Kidney epithelial cell (primary cell): ENCODE measurements at regions not wholly inside any gene's neighbourhood (a gene's known extent, or its start where the extent isn't known, plus 50 kb on each side); places are given as distances from the start of the nearest gene placed in this dataset.

Source experiments
- DNase-seq: peaks from one replicate; pipeline ENCODE4 v3.0.0-alpha.2; 2010; ENCODE audit warnings: low read depth
- H3K27me3 ChIP-seq: 2 replicates; pipeline ENCODE4 v1.6.0; 2011; ENCODE audit warnings: low read length; ENCODE audit not compliant: control insufficient read depth, insufficient read depth
- H3K36me3 ChIP-seq: 2 replicates; pipeline ENCODE4 v1.5.1; 2011; ENCODE audit warnings: low read length; ENCODE audit not compliant: control insufficient read depth, insufficient read depth
- H3K4me3 ChIP-seq: 2 replicates; pipeline ENCODE4 v1.5.1; 2011; ENCODE audit warnings: low read depth, mild to moderate bottlenecking, control low read depth, low read length
- CTCF ChIP-seq: IDR thresholded peaks from 2 replicates; pipeline ENCODE4 v1.5.1; 2011; ENCODE audit warnings: mild to moderate bottlenecking, moderate library complexity, low read length, control low read depth, inconsistent platforms; ENCODE audit not compliant: insufficient read depth, poor library complexity, severe bottlenecking

GRCh38 chr12:124080649-124081048 is 107.6 kb downstream of the ZNF664 start:
- Histone ChIP-seq H3K27me3 (peaks cover 4% of the 10 kb centered on the region), H3K4me3 (no peak overlapping the region), H3K36me3 (no peaks in the 10 kb centered on the region)
- DNase-seq = no peak
- TF ChIP-seq CTCF = no peak

GRCh38 chr12:124082012-124082411 is 109.0 kb downstream of the ZNF664 start:
- no peaks in the 10 kb centered on the region for H3K36me3 ChIP-seq
- no peak for TF ChIP-seq CTCF
- no peak for DNase-seq
- peaks cover 8% of the 10 kb centered on the region for H3K27me3 ChIP-seq
- H3K4me3 ChIP-seq = no peak overlapping the region

GRCh38 chr12:124082687-124083086 is 109.7 kb downstream of the ZNF664 start:
- H3K27me3 ChIP-seq = peaks cover 8% of the 10 kb centered on the region
- DNase-seq = no peak
- no peaks in the 10 kb centered on the region for H3K36me3 ChIP-seq
- H3K4me3 ChIP-seq = no peak overlapping the region
- no peak for TF ChIP-seq CTCF

- DNase-seq = no peak
- TF ChIP-seq CTCF = no peak
- H3K36me3 ChIP-seq = no peaks in the 10 kb centered on the region
- H3K4me3 ChIP-seq = no peak overlapping the region
- peaks cover 8% of the 10 kb centered on the region for H3K27me3 ChIP-seq
These were observed 110.7 kb downstream of the ZNF664 start for GRCh38 chr12:124083708-124084107.

GRCh38 chr12:124085419-124086296 is 112.6 kb downstream of the ZNF664 start:
- peaks cover 8% of the 10 kb centered on the region for H3K27me3 ChIP-seq
- no peak for TF ChIP-seq CTCF
- no peak overlapping the region for H3K4me3 ChIP-seq
- DNase-seq = no peak
- H3K36me3 ChIP-seq = no peaks in the 10 kb centered on the region
